Neural cell (in vitro differentiated cells): ENCODE measurements at regions not wholly inside any gene's neighbourhood (a gene's known extent, or its start where the extent isn't known, plus 50 kb on each side); places are given as distances from the start of the nearest gene placed in this dataset.

Experiments
- H2AFZ ChIP-seq: fragments of 200-600, 300-800 bp; sonication (generic), shearing (Covaris generic); 2 replicates; pipeline ENCODE4 v1.6.0; 2014; ENCODE audit warnings: low read depth, mild to moderate bottlenecking, antibody characterized with exemption, low read length, moderate library complexity
- H3F3A ChIP-seq: fragments of 200-600 bp; shearing (Covaris generic); 2 replicates; pipeline ENCODE4 v1.6.1; 2016; ENCODE audit warnings: mild to moderate bottlenecking, moderate library complexity, mixed read lengths, antibody characterized with exemption, low read length; ENCODE audit not compliant: insufficient read depth, poor library complexity, severe bottlenecking
- H3K27ac ChIP-seq: fragments of 200-600, 300-800 bp; sonication (generic), shearing (Covaris generic); 2 replicates; pipeline ENCODE4 v1.5.1; 2014; ENCODE audit warnings: mild to moderate bottlenecking, low read length, moderate library complexity
- H3K27me3 ChIP-seq: fragments of 300-800, 200-600 bp; sonication (generic), shearing (Covaris generic); 2 replicates; pipeline ENCODE4 v1.6.0; 2014; ENCODE audit warnings: mild to moderate bottlenecking, low read depth, low read length, moderate library complexity; ENCODE audit not compliant: insufficient read depth
- H3K36me3 ChIP-seq: fragments of 300-800, 200-600 bp; sonication (generic), shearing (Covaris generic); 2 replicates; pipeline ENCODE4 v1.5.1; 2014; ENCODE audit warnings: mild to moderate bottlenecking, antibody characterized with exemption, low read length, moderate library complexity; ENCODE audit not compliant: insufficient read depth
- H3K4me2 ChIP-seq: fragments of 300-800, 200-600 bp; sonication (generic), shearing (Covaris generic); 2 replicates; pipeline ENCODE4 v1.6.0; 2014; ENCODE audit warnings: mild to moderate bottlenecking, low read length
- H3K4me3 ChIP-seq: fragments of 300-800, 200-600 bp; sonication (generic), shearing (Covaris generic); 2 replicates; pipeline ENCODE4 v1.5.1; 2014; ENCODE audit warnings: mild to moderate bottlenecking, low read length, moderate library complexity
- H3K79me2 ChIP-seq: fragments of 200-600 bp; shearing (Covaris generic); replicated peaks from 2 replicates; pipeline ENCODE4 v1.6.0; 2014; ENCODE audit warnings: mild to moderate bottlenecking, low read length, moderate library complexity; ENCODE audit not compliant: insufficient read depth
- H3K9ac ChIP-seq: fragments of 300-800, 200-600 bp; sonication (generic), shearing (Covaris generic); 2 replicates; pipeline ENCODE4 v1.6.1; 2016; ENCODE audit warnings: mild to moderate bottlenecking, low read length, mixed read lengths
- H3K9me2 ChIP-seq: fragments of 200-600 bp; shearing (Covaris generic); 2 replicates; pipeline ENCODE4 v1.6.1; 2016; ENCODE audit warnings: mild to moderate bottlenecking, low read length, mixed read lengths; ENCODE audit not compliant: insufficient read depth
- H3K9me3 ChIP-seq: fragments of 200-600, 300-800 bp; sonication (generic), shearing (Covaris generic); 2 replicates; pipeline ENCODE4 v1.6.1; 2016; ENCODE audit warnings: mild to moderate bottlenecking, mixed run types, low read length, moderate library complexity, mixed read lengths
- H4K20me1 ChIP-seq: fragments of 200-600 bp; shearing (Covaris generic); 2 replicates; pipeline ENCODE4 v1.6.1; 2016; ENCODE audit warnings: mild to moderate bottlenecking, mixed run types; ENCODE audit not compliant: insufficient read depth
- EP300 ChIP-seq: fragments of 450-650 bp; conservative IDR thresholded peaks from 2 replicates; pipeline ENCODE4 v1.6.1; 2014; ENCODE audit warnings: antibody characterized with exemption, mild to moderate bottlenecking, moderate library complexity; ENCODE audit not compliant: poor library complexity, severe bottlenecking
- EZH2 ChIP-seq: fragments of 200-600, 300-800 bp; shearing (Covaris generic), sonication (generic); IDR thresholded peaks from 2 replicates; pipeline ENCODE4 v1.6.1; 2014; ENCODE audit warnings: antibody characterized with exemption, low read length, borderline replicate concordance, mild to moderate bottlenecking; ENCODE audit not compliant: insufficient read depth, poor library complexity, severe bottlenecking
- MXI1 ChIP-seq: fragments of 450-650 bp; conservative IDR thresholded peaks from 2 replicates; pipeline ENCODE4 v1.6.1; 2014; ENCODE audit warnings: antibody characterized with exemption, mild to moderate bottlenecking; ENCODE audit not compliant: poor library complexity, severe bottlenecking
- POLR2AphosphoS5 ChIP-seq: IDR thresholded peaks from 2 replicates; pipeline ENCODE4 v1.6.1; 2012
- RAD21 ChIP-seq: fragments of 450-650 bp; conservative IDR thresholded peaks from 2 replicates; pipeline ENCODE4 v1.6.1; 2014; ENCODE audit warnings: antibody characterized with exemption, mild to moderate bottlenecking, moderate library complexity
- SMC3 ChIP-seq: fragments of 450-650 bp; conservative IDR thresholded peaks from 2 replicates; pipeline ENCODE4 v1.6.1; 2014; ENCODE audit warnings: antibody characterized with exemption, mild to moderate bottlenecking, moderate library complexity; ENCODE audit not compliant: poor library complexity
- TAF1 ChIP-seq: IDR thresholded peaks from 2 replicates; pipeline ENCODE4 v1.6.1; 2012; ENCODE audit warnings: low read depth
- TF ChIP-seq, protein P1 (sequence below): fragments of 450-650 bp; IDR thresholded peaks from 2 replicates; pipeline ENCODE4 v1.5.1; 2014; ENCODE audit warnings: antibody characterized with exemption, mild to moderate bottlenecking, moderate library complexity; ENCODE audit not compliant: poor library complexity, severe bottlenecking
- TF ChIP-seq, protein P2 (sequence below): IDR thresholded peaks from 2 replicates; pipeline ENCODE4 v1.6.1; 2012; ENCODE audit warnings: borderline replicate concordance

DNA sequence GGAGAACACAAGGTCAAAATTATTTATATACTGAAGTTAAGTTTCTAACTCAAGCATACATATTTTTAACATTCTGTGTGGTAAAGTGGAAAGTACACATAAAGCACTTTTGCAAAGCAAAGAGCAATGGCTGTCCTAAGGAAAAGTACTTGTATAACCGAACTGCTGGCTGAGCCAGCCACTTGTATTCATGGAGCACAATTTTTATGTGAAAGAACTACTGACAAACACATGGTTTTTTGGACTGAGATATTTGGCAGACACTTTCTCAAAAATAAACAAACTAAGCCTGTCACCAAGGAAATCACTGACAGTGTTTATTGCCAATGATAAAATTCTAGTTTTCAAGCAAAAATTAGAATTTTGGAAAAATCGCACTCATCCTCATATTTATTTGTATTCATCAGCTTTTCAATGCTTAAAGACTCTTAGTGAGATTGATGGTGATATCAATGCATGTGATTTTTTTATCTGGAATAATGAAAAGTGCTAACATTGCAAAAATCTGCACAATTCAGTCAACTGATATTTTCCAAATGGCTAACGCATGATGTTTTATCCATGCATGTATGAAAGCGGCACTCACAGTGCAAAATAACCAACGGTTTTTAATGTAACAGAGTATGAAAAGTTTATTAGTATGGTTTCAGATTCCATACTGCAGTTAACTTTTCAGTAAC lies 125.3 kb downstream of the IPO8 start:
- no peak overlapping the region for H3K27ac ChIP-seq
- no peaks in the 10 kb centered on the region for H3K9me2 ChIP-seq
- H3F3A ChIP-seq: no peaks in the 10 kb centered on the region
- H4K20me1 ChIP-seq: no peaks in the 10 kb centered on the region
- H3K36me3 ChIP-seq: no peaks in the 10 kb centered on the region
- TF ChIP-seq, protein P1, sequence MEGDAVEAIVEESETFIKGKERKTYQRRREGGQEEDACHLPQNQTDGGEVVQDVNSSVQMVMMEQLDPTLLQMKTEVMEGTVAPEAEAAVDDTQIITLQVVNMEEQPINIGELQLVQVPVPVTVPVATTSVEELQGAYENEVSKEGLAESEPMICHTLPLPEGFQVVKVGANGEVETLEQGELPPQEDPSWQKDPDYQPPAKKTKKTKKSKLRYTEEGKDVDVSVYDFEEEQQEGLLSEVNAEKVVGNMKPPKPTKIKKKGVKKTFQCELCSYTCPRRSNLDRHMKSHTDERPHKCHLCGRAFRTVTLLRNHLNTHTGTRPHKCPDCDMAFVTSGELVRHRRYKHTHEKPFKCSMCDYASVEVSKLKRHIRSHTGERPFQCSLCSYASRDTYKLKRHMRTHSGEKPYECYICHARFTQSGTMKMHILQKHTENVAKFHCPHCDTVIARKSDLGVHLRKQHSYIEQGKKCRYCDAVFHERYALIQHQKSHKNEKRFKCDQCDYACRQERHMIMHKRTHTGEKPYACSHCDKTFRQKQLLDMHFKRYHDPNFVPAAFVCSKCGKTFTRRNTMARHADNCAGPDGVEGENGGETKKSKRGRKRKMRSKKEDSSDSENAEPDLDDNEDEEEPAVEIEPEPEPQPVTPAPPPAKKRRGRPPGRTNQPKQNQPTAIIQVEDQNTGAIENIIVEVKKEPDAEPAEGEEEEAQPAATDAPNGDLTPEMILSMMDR: no peak
- no peak for TF ChIP-seq RAD21
- no peak for TF ChIP-seq EP300
- no peak for TF ChIP-seq SMC3
- no peak for TF ChIP-seq MXI1
- no peak for TF ChIP-seq TAF1
- TF ChIP-seq EZH2: no peak
- TF ChIP-seq POLR2AphosphoS5: no peak
- TF ChIP-seq, protein P2, sequence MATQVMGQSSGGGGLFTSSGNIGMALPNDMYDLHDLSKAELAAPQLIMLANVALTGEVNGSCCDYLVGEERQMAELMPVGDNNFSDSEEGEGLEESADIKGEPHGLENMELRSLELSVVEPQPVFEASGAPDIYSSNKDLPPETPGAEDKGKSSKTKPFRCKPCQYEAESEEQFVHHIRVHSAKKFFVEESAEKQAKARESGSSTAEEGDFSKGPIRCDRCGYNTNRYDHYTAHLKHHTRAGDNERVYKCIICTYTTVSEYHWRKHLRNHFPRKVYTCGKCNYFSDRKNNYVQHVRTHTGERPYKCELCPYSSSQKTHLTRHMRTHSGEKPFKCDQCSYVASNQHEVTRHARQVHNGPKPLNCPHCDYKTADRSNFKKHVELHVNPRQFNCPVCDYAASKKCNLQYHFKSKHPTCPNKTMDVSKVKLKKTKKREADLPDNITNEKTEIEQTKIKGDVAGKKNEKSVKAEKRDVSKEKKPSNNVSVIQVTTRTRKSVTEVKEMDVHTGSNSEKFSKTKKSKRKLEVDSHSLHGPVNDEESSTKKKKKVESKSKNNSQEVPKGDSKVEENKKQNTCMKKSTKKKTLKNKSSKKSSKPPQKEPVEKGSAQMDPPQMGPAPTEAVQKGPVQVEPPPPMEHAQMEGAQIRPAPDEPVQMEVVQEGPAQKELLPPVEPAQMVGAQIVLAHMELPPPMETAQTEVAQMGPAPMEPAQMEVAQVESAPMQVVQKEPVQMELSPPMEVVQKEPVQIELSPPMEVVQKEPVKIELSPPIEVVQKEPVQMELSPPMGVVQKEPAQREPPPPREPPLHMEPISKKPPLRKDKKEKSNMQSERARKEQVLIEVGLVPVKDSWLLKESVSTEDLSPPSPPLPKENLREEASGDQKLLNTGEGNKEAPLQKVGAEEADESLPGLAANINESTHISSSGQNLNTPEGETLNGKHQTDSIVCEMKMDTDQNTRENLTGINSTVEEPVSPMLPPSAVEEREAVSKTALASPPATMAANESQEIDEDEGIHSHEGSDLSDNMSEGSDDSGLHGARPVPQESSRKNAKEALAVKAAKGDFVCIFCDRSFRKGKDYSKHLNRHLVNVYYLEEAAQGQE: no peak
- no peak overlapping the region for H3K4me2 ChIP-seq
- no peak overlapping the region for H2AFZ ChIP-seq
- no peak overlapping the region for H3K4me3 ChIP-seq
- H3K27me3 ChIP-seq: no peaks in the 10 kb centered on the region
- H3K9me3 ChIP-seq: no peaks in the 10 kb centered on the region
- H3K9ac ChIP-seq: no peak overlapping the region
- H3K79me2 ChIP-seq: no peaks in the 10 kb centered on the region

DNA sequence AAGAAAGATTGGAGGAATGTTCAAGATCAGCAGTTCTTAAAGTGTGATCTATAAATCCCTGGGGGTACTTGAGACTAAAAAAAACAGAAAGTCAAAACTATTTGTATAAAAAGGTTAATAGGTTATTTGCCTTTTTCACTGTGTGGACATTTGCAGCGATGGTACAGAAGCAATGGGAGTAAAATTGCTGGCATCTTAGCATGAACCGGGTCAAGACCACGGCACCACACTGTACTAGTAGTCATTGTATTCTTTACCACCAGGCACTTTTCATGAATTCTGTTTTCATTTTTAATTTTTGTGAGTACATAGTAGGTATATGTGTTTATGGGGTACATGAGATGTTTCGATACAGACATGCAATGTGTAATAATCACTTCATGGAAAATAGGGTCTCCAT lies 126.2 kb downstream of the IPO8 start:
- Histone ChIP-seq H2AFZ (no peak overlapping the region), H3F3A (no peaks in the 10 kb centered on the region), H4K20me1 (no peaks in the 10 kb centered on the region), H3K9ac (no peak overlapping the region), H3K4me2 (no peak overlapping the region), H3K36me3 (no peaks in the 10 kb centered on the region), H3K27me3 (no peaks in the 10 kb centered on the region), H3K27ac (no peak overlapping the region), H3K9me3 (no peaks in the 10 kb centered on the region), H3K9me2 (no peaks in the 10 kb centered on the region), H3K4me3 (no peak overlapping the region), H3K79me2 (no peaks in the 10 kb centered on the region)
- TF ChIP-seq TAF1 (no peak), RAD21 (no peak), EZH2 (no peak), EP300 (no peak), POLR2AphosphoS5 (no peak), SMC3 (no peak), MXI1 (no peak)
- TF ChIP-seq, protein P1: no peak
- TF ChIP-seq, protein P2: no peak
